B cell (primary cell): ENCODE measurements at regions not wholly inside any gene's neighbourhood (a gene's known extent, or its start where the extent isn't known, plus 50 kb on each side); places are given as distances from the start of the nearest gene placed in this dataset.
"Not testable (repeated sequence)": the region's sequence is repeated elsewhere in the genome, so short reads cannot be mapped to it uniquely, and the experiment has no call there.

ENCODE experiments used
- ATAC-seq: fragments of 200-7000 bp; cut with Tn5 transposase; one replicate; pipeline ENCODE4 v1.10.0; 2021; ENCODE audit warnings: low read depth, mild to moderate bottlenecking, moderate number of reproducible peaks, moderate library complexity
- CTCF ChIA-PET: fragments of 350-600 bp; sonication (Branson Sonifier 250); formaldehyde crosslinking; loops from one replicate; lab custom pipeline; 2021; ENCODE audit warnings: antibody characterized with exemption, inconsistent platforms; lab: Charles Lee
- POLR2A ChIA-PET: fragments of 350-600 bp; sonication (Branson Sonifier 250); formaldehyde crosslinking; loops from one replicate; lab custom pipeline; 2021; ENCODE audit warnings: antibody characterized with exemption; lab: Charles Lee
- DNase-seq: peaks from one replicate; pipeline ENCODE4 v3.0.0; 2013
- H2AFZ ChIP-seq: 2 replicates; pipeline ENCODE4 v1.6.1; 2012; ENCODE audit warnings: mild to moderate bottlenecking, low read depth, low read length; ENCODE audit not compliant: insufficient read depth, poor library complexity, severe bottlenecking
- H3K27ac ChIP-seq, 2 donors: 1 replicate in 1 of 2; 2 replicates in 1 of 2; pipeline ENCODE4 v1.5.1; 2012 to 2013; ENCODE audit warnings: low read length in 2 of 2, mild to moderate bottlenecking in 2 of 2, moderate library complexity in 1 of 2
- H3K27me3 ChIP-seq, 4 experiments: fragments of 200-600 bp in 1 of 4; sonication (generic) in 1 of 4; replicated peaks in 1 of 4; 1 replicate in 2 of 4; 2 replicates in 2 of 4; pipeline versions ENCODE4 v1.6.1 to v1.7.0; 2013 to 2016; ENCODE audit warnings: low read length in 3 of 4, mild to moderate bottlenecking in 2 of 4, mixed read lengths in 1 of 4, moderate library complexity in 1 of 4; ENCODE audit not compliant: insufficient read depth in 4 of 4, control insufficient read depth in 3 of 4; ENCODE audit errors: control extremely low read depth in 1 of 4
- H3K36me3 ChIP-seq, 2 experiments: replicated peaks in 1 of 2; 1 replicate in 1 of 2; 2 replicates in 1 of 2; pipeline versions ENCODE4 v1.6.1 to v1.7.1; 2013; ENCODE audit warnings: low read length in 1 of 2; ENCODE audit not compliant: insufficient read depth in 2 of 2, control insufficient read depth in 1 of 2; ENCODE audit errors: control extremely low read depth in 1 of 2, extremely low read depth in 1 of 2
- H3K4me1 ChIP-seq, 2 donors: fragments of 200-600 bp in 1 of 2; sonication (generic) in 1 of 2; 1 replicate in 1 of 2; 2 replicates in 1 of 2; pipeline versions ENCODE4 v1.5.1 to v1.6.1; 2013 to 2017; ENCODE audit warnings: low read length in 2 of 2; ENCODE audit not compliant: control insufficient read depth in 2 of 2, insufficient read depth in 2 of 2
- H3K4me2 ChIP-seq: replicated peaks from 2 replicates; pipeline ENCODE3; 2012; ENCODE audit warnings: mild to moderate bottlenecking, low read depth, low read length; ENCODE audit not compliant: poor library complexity, severe bottlenecking
- H3K4me3 ChIP-seq, 5 experiments: fragments of 200-600 bp in 1 of 5; sonication (generic) in 1 of 5; 1 replicate in 3 of 5; 2 replicates in 2 of 5; pipeline versions ENCODE4 v1.5.1 to v1.7.0; 2011 to 2016; ENCODE audit warnings: low read length in 4 of 5, mild to moderate bottlenecking in 4 of 5, low read depth in 2 of 5, control low read depth in 1 of 5, moderate library complexity in 1 of 5; ENCODE audit not compliant: insufficient read depth in 1 of 5; ENCODE audit errors: control extremely low read depth in 1 of 5, extremely low read depth in 1 of 5
- H3K79me2 ChIP-seq: fragments of 200-600 bp; sonication (generic); one replicate; pipeline ENCODE4 v1.6.0; 2016; ENCODE audit warnings: low read length; ENCODE audit not compliant: control insufficient read depth, insufficient read depth
- H3K9ac ChIP-seq: fragments of 200-600 bp; sonication (generic); 2 replicates; pipeline ENCODE4 v1.6.1; 2017; ENCODE audit warnings: mild to moderate bottlenecking, low read length, moderate library complexity
- H3K9me3 ChIP-seq, 3 donors: one replicate each; pipeline versions ENCODE4 v1.6.1 to v1.7.1; 2013; ENCODE audit warnings: low read length in 2 of 3; ENCODE audit not compliant: control insufficient read depth in 2 of 3, insufficient read depth in 1 of 3; ENCODE audit errors: control extremely low read depth in 1 of 3
- H4K20me1 ChIP-seq: 2 replicates; pipeline ENCODE4 v1.6.0; 2012; ENCODE audit warnings: mild to moderate bottlenecking, low read length; ENCODE audit not compliant: insufficient read depth, control insufficient read depth, poor library complexity, severe bottlenecking
- H3K27ac Mint-ChIP-seq: one replicate; pipeline ENCODE4 v1.8.0; 2021; ENCODE audit warnings: mixed read lengths
- H3K27me3 Mint-ChIP-seq: one replicate; pipeline ENCODE4 v1.8.0; 2021; ENCODE audit warnings: mixed read lengths
- H3K4me1 Mint-ChIP-seq: one replicate; pipeline ENCODE4 v1.8.0; 2021; ENCODE audit warnings: mixed read lengths
- H3K4me3 Mint-ChIP-seq: one replicate; pipeline ENCODE4 v1.8.0; 2021; ENCODE audit warnings: mixed read lengths
- H3K9me3 Mint-ChIP-seq: one replicate; pipeline ENCODE4 v1.8.0; 2022; ENCODE audit warnings: mixed read lengths; ENCODE audit not compliant: insufficient read depth
- EZH2 ChIP-seq: IDR thresholded peaks from 2 replicates; pipeline ENCODE4 v1.6.1; 2012; ENCODE audit warnings: borderline replicate concordance, low read depth, mild to moderate bottlenecking, moderate library complexity, low read length; ENCODE audit not compliant: insufficient read depth, poor library complexity, severe bottlenecking
- WGBS: methylation state at CpG from one replicate; pipeline ENCODE4 v1.1.5; 2013; ENCODE audit warnings: missing lambda C conversion rate; ENCODE audit not compliant: insufficient coverage; 5-methylcytosine and 5-hydroxymethylcytosine counted together
- intact Hi-C: fragments of 100-400 bp; cut with micrococcal nuclease; formaldehyde crosslinking; loops from one replicate; pipeline ENCODE4 v1.10.0; 2022
- TF ChIP-seq, protein P1 (sequence below): fragments of 200-600 bp; IDR thresholded peaks from one replicate; pipeline ENCODE4 v1.8.0; 2022; ENCODE audit warnings: antibody characterized with exemption, mild to moderate bottlenecking

DNA sequence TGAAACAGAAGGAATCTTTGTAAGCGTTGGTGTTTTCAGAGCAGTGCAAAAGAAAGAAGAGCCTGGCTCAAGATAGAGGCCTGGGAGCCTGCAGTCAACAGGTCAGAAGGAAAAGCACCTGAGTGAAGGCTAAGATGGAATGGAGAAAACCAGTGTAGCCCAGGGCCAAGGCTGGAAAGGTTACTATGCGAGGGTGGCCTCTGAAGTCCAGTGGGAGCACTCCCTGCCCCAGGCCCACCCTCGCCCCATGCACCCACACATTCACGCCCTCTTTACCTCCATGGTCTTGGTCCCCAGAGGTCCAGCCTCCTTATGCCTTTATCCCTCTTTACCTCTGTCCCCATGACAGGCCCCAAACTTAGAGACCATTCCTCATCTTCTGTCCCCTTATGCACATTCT, 169.2 kb upstream of the ZNF644 start:
- H3K36me3 ChIP-seq = no peaks in the 10 kb centered on the region
- no peak overlapping the region for H3K27ac ChIP-seq
- CTCF ChIA-PET = interaction anchor here (0.9 kb wide), 1 partner anchor 25 kb away, joined by 3 read pairs; no protein-coding TSS in a partner anchor
- peaks cover 0 to 8% (median 1%) of the 10 kb centered on the region in 4 experiments for H3K27me3 ChIP-seq
- Mint-ChIP-seq H3K27me3 (peaks cover 23% of the 10 kb centered on the region), H3K4me3 (no peak overlapping the region), H3K4me1 (no peaks in the 10 kb centered on the region), H3K27ac (no peak overlapping the region), H3K9me3 (no peaks in the 10 kb centered on the region)
- H3K4me3 ChIP-seq = no peak overlapping the region
- H3K4me1 ChIP-seq = no peaks in the 10 kb centered on the region
- DNase-seq (no peak), ATAC-seq (no peak)
- H3K79me2 ChIP-seq = no peaks in the 10 kb centered on the region
- H2AFZ ChIP-seq = no peak overlapping the region
- WGBS = 96% methylated on average over 4 of the region's 4 CpGs
- no peaks in the 10 kb centered on the region for H4K20me1 ChIP-seq
- no peak overlapping the region for H3K9ac ChIP-seq
- no peak overlapping the region for H3K4me2 ChIP-seq
- intact Hi-C loops = no loop called here
- TF ChIP-seq, protein P1, sequence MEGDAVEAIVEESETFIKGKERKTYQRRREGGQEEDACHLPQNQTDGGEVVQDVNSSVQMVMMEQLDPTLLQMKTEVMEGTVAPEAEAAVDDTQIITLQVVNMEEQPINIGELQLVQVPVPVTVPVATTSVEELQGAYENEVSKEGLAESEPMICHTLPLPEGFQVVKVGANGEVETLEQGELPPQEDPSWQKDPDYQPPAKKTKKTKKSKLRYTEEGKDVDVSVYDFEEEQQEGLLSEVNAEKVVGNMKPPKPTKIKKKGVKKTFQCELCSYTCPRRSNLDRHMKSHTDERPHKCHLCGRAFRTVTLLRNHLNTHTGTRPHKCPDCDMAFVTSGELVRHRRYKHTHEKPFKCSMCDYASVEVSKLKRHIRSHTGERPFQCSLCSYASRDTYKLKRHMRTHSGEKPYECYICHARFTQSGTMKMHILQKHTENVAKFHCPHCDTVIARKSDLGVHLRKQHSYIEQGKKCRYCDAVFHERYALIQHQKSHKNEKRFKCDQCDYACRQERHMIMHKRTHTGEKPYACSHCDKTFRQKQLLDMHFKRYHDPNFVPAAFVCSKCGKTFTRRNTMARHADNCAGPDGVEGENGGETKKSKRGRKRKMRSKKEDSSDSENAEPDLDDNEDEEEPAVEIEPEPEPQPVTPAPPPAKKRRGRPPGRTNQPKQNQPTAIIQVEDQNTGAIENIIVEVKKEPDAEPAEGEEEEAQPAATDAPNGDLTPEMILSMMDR = no peak
- TF ChIP-seq EZH2 = no peak
- no peaks in the 10 kb centered on the region for H3K9me3 ChIP-seq
- POLR2A ChIA-PET = no interaction called here

DNA sequence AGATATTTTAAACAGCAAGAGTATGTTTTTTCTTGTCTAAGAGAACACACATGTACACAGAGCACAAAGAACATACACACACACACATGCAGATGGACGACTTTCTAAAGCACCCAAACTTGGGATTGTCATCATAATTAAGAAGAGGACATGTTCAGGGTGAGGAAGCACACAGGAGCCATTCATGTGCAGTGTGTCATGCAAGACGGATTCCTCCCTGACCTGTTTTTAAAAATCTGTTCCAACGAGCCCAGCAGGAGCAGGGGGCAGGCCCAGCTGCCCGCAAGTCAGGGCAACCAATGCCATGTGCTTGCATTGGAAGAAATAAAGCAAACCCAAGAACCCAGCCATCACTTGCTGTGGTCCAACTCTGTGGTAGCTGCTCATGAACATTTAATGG, 167.3 kb upstream of the ZNF644 start:
- Histone ChIP-seq H3K27ac (no peak overlapping the region), H3K79me2 (no peaks in the 10 kb centered on the region), H3K4me2 (no peak overlapping the region), H3K36me3 (no peaks in the 10 kb centered on the region), H3K4me1 (no peaks in the 10 kb centered on the region), H3K9ac (no peak overlapping the region), H3K9me3 (no peaks in the 10 kb centered on the region), H3K4me3 (no peak overlapping the region), H2AFZ (no peak overlapping the region), H4K20me1 (no peaks in the 10 kb centered on the region), H3K27me3 (peaks cover 0 to 8% (median 1%) of the 10 kb centered on the region in 4 experiments)
- Mint-ChIP-seq H3K4me3 (no peak overlapping the region), H3K27me3 (peaks cover 23% of the 10 kb centered on the region), H3K9me3 (no peaks in the 10 kb centered on the region), H3K27ac (no peak overlapping the region), H3K4me1 (no peaks in the 10 kb centered on the region)
- intact Hi-C loops = no loop called here
- no peak for TF ChIP-seq EZH2
- TF ChIP-seq, protein P1 = no peak
- ChIA-PET CTCF (interaction anchor here (0.6 kb wide), 1 partner anchor 11 kb away, joined by 3 read pairs; no protein-coding TSS in a partner anchor), POLR2A (no interaction called here)
- DNase-seq (no peak), ATAC-seq (no peak)
- WGBS = 72% methylated on average over 4 of the region's 4 CpGs

DNA sequence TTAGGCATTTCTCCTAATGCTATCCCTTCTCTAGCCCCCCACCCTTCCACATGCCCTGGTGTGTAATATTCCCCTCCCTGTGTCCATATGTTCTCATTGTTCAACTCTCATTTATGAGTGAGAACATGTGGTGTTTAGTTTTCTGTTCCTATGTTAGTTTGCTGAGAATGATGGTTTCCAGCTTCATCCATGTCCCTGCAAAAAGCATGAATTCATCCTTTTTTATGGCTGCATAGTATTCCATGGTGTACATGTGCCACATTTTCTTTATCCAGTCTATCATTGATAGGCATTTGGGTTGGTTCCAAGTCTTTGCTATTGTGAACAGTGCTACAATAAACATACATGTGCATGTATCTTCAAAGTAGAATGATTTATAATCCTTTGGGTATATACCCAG, 161.0 kb upstream of the ZNF644 start:
- H3K4me1 ChIP-seq, POLR2A ChIA-PET, H2AFZ ChIP-seq, H3K27ac ChIP-seq, H4K20me1 ChIP-seq, H3K4me2 ChIP-seq, H3K9ac ChIP-seq, H3K27ac Mint-ChIP-seq, ATAC-seq, H3K36me3 ChIP-seq, DNase-seq, H3K4me3 ChIP-seq, H3K9me3 Mint-ChIP-seq, H3K4me3 Mint-ChIP-seq, H3K27me3 ChIP-seq, H3K79me2 ChIP-seq, H3K4me1 Mint-ChIP-seq, H3K9me3 ChIP-seq, intact Hi-C loops: not testable (repeated sequence)
- CTCF ChIA-PET = interaction anchor here (1.4 kb wide), 1 partner anchor 18 kb away, joined by 3 read pairs; no protein-coding TSS in a partner anchor
- H3K27me3 Mint-ChIP-seq = peaks cover 13% of the 10 kb centered on the region
